SK-N-SH (cell line): ENCODE measurements at regions not wholly inside any gene's neighbourhood (a gene's known extent, or its start where the extent isn't known, plus 50 kb on each side); places are given as distances from the start of the nearest gene placed in this dataset.

Source experiments
- CTCF ChIA-PET: fragments of 300-600, 350-600 bp; formaldehyde crosslinking; extraction: SDS; loops from one replicate; lab custom pipeline; 2021; lab: Yijun Ruan, JAX
- POLR2A ChIA-PET: fragments of 350-600 bp; sonication (Branson Sonifier 250); formaldehyde crosslinking; extraction: SDS; loops from one replicate; lab custom pipeline; 2020; ENCODE audit warnings: antibody characterized with exemption, inconsistent platforms; lab: Yijun Ruan, JAX
- DNase-seq: peaks from one replicate; pipeline ENCODE4 v3.0.0; 2012
- H2AFZ ChIP-seq: fragments of 200-600 bp; sonication (generic); 2 replicates; pipeline ENCODE4 v1.8.1; 2016; ENCODE audit warnings: antibody characterized with exemption, mild to moderate bottlenecking, low read depth
- H3F3A ChIP-seq: fragments of 200-600 bp; sonication (generic); replicated peaks from 2 replicates; pipeline ENCODE3; 2016; ENCODE audit warnings: antibody characterized with exemption, mild to moderate bottlenecking; ENCODE audit not compliant: insufficient read depth
- H3K27ac ChIP-seq, 2 experiments: fragments of 200-500 bp in 1 of 2; fragments of 200-600 bp in 1 of 2; sonication (Bioruptor generic) in 1 of 2; sonication (generic), shearing (Covaris generic) in 1 of 2; 2 replicates each; pipeline versions ENCODE4 v1.5.1 to v1.6.1; 2014 to 2016; ENCODE audit warnings: low read depth in 2 of 2, inconsistent platforms in 1 of 2, low read length in 1 of 2, mild to moderate bottlenecking in 1 of 2, mixed read lengths in 1 of 2
- H3K27me3 ChIP-seq: fragments of 200-600 bp; sonication (generic), shearing (Covaris generic); 2 replicates; pipeline ENCODE4 v1.6.1; 2016; ENCODE audit warnings: mixed run types; ENCODE audit not compliant: insufficient read depth
- H3K36me3 ChIP-seq, 2 experiments: fragments of 200-500 bp in 1 of 2; fragments of 200-600 bp in 1 of 2; sonication (Bioruptor generic) in 1 of 2; sonication (generic) in 1 of 2; replicated peaks in 1 of 2; 2 replicates each; pipeline versions ENCODE3 to v1.5.1; 2014 to 2016; ENCODE audit warnings: low read length in 1 of 2, mild to moderate bottlenecking in 1 of 2; ENCODE audit not compliant: insufficient read depth in 2 of 2, control insufficient read depth in 1 of 2
- H3K4me1 ChIP-seq, 2 experiments: fragments of 200-500 bp in 1 of 2; fragments of 200-600 bp in 1 of 2; sonication (Bioruptor generic) in 1 of 2; sonication (generic), shearing (Covaris generic) in 1 of 2; 2 replicates each; pipeline versions ENCODE4 v1.5.1 to v1.6.1; 2014 to 2016; ENCODE audit warnings: low read depth in 1 of 2, low read length in 1 of 2, mixed run types in 1 of 2; ENCODE audit not compliant: insufficient read depth in 2 of 2, control insufficient read depth in 1 of 2
- H3K4me2 ChIP-seq: fragments of 200-600 bp; sonication (generic), shearing (Covaris generic); 2 replicates; pipeline ENCODE4 v1.6.1; 2017; ENCODE audit warnings: mixed run types
- H3K4me3 ChIP-seq, 2 experiments: fragments of 200-500 bp in 1 of 2; fragments of 200-600 bp in 1 of 2; sonication (Bioruptor generic) in 1 of 2; sonication (generic), shearing (Covaris generic) in 1 of 2; 2 replicates each; pipeline versions ENCODE4 v1.5.1 to v1.8.1; 2014 to 2016; ENCODE audit warnings: low read depth in 2 of 2, inconsistent platforms in 1 of 2, low read length in 1 of 2, mild to moderate bottlenecking in 1 of 2, mixed read lengths in 1 of 2, moderate library complexity in 1 of 2
- H3K79me2 ChIP-seq: fragments of 200-600 bp; sonication (generic); 2 replicates; pipeline ENCODE4 v1.8.1; 2017; ENCODE audit warnings: mild to moderate bottlenecking; ENCODE audit not compliant: insufficient read depth
- H3K9ac ChIP-seq: fragments of 200-600 bp; sonication (generic); 2 replicates; pipeline ENCODE4 v1.6.1; 2017; ENCODE audit warnings: mixed run types
- H3K9me2 ChIP-seq: fragments of 200-600 bp; sonication (generic); 2 replicates; pipeline ENCODE4 v1.6.1; 2017; ENCODE audit warnings: mixed run types
- H3K9me3 ChIP-seq: fragments of 200-600 bp; sonication (generic); 2 replicates; pipeline ENCODE4 v1.6.1; 2017; ENCODE audit warnings: mixed run types, mild to moderate bottlenecking, moderate library complexity
- H4K20me1 ChIP-seq: fragments of 200-600 bp; sonication (generic); 2 replicates; pipeline ENCODE4 v1.6.1; 2017; ENCODE audit warnings: mild to moderate bottlenecking, mixed run types; ENCODE audit not compliant: insufficient read depth
- CHD2 ChIP-seq: fragments of 150-350 bp; IDR thresholded peaks from 2 replicates; pipeline ENCODE4 v1.6.1; 2018; ENCODE audit warnings: low read length; ENCODE audit not compliant: partially characterized antibody
- ELF1 ChIP-seq: IDR thresholded peaks from 2 replicates; pipeline ENCODE4 v1.4.0; 2012
- FOSL2 ChIP-seq: IDR thresholded peaks from 2 replicates; pipeline ENCODE4 v1.4.0; 2012; ENCODE audit warnings: low read depth, mild to moderate bottlenecking, moderate library complexity, borderline replicate concordance
- GATA2 ChIP-seq: sonication (generic); formaldehyde crosslinking; IDR thresholded peaks from 2 replicates; pipeline ENCODE4 v1.5.0; 2020; ENCODE audit warnings: mild to moderate bottlenecking, missing genetic modification reagents
- JUND ChIP-seq: IDR thresholded peaks from 2 replicates; pipeline ENCODE4 v1.4.0; 2012
- MXI1 ChIP-seq: IDR thresholded peaks from 2 replicates; pipeline ENCODE4 v1.6.1; 2012; ENCODE audit warnings: mild to moderate bottlenecking, low read depth, low read length, improper control_type of control experiment
- NFIC ChIP-seq: IDR thresholded peaks from 2 replicates; pipeline ENCODE4 v1.4.0; 2012; ENCODE audit warnings: borderline replicate concordance
- POLR2AphosphoS5 ChIP-seq: IDR thresholded peaks from 2 replicates; pipeline ENCODE4 v1.6.1; 2012; ENCODE audit warnings: low read depth, low read length
- RCOR1 ChIP-seq: fragments of 150-350 bp; IDR thresholded peaks from 2 replicates; pipeline ENCODE4 v1.6.1; 2017; ENCODE audit warnings: antibody characterized with exemption, low read length
- RXRA ChIP-seq: IDR thresholded peaks from 2 replicates; pipeline ENCODE4 v1.4.0; 2012; ENCODE audit warnings: low read depth, mild to moderate bottlenecking, borderline replicate concordance
- SMC3 ChIP-seq: IDR thresholded peaks from 2 replicates; pipeline ENCODE4 v1.6.1; 2012; ENCODE audit warnings: low read depth, low read length, improper control_type of control experiment
- TAF1 ChIP-seq: IDR thresholded peaks from 2 replicates; pipeline ENCODE4 v1.6.1; 2012; ENCODE audit warnings: low read depth, mild to moderate bottlenecking, low read length, moderate library complexity, borderline replicate concordance
- TCF12 ChIP-seq: IDR thresholded peaks from 2 replicates; pipeline ENCODE4 v1.4.0; 2012
- TEAD4 ChIP-seq: IDR thresholded peaks from 2 replicates; pipeline ENCODE4 v1.4.0; 2012; ENCODE audit warnings: mild to moderate bottlenecking, borderline replicate concordance; ENCODE audit not compliant: insufficient read depth
- YY1 ChIP-seq: IDR thresholded peaks from 2 replicates; pipeline ENCODE4 v1.4.0; 2012; ENCODE audit warnings: low read depth, mild to moderate bottlenecking
- WGBS: methylation state at CpG from one replicate; pipeline ENCODE4 v1.1.6; 2017; ENCODE audit warnings: low lambda C conversion rate; 5-methylcytosine and 5-hydroxymethylcytosine counted together
- TF ChIP-seq, protein P1 (sequence below): IDR thresholded peaks from 2 replicates; pipeline ENCODE4 v1.4.0; 2012; ENCODE audit warnings: low read depth, borderline replicate concordance
- TF ChIP-seq, protein P2 (sequence below): fragments of 150-350 bp; IDR thresholded peaks from 2 replicates; pipeline ENCODE4 v1.6.1; 2016; ENCODE audit warnings: mild to moderate bottlenecking, low read depth, low read length
- TF ChIP-seq, protein P3 (sequence below): fragments of 200-600 bp; sonication (generic); IDR thresholded peaks from 2 replicates; pipeline ENCODE4 v1.6.1; 2017; ENCODE audit warnings: antibody characterized with exemption, mild to moderate bottlenecking, moderate library complexity
- TF ChIP-seq, protein P4 (sequence below): fragments of 150-350 bp; IDR thresholded peaks from 2 replicates; pipeline ENCODE4 v1.6.1; 2017; ENCODE audit warnings: antibody characterized with exemption, low read length, low read depth, borderline replicate concordance

DNA sequence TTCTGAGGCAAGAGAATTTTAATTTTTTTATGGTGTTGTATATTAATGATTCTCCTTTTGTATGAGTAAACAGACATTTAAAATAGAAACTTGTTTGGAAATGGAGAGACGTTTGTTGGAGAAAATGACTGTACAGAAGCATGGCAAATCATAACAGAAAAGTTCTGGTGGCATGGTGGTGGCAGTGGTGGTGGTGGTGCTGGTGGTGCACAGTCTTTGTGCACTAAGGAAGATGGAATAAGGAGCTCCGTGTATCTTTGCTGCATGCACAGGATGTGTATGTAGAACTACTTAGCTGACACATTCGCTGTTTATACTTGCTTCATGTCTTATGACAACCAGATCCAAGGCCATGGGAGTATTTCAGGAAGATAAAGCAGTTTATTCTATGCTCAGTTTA, 294.9 kb downstream of the UTRN start:
- no peak for DNase-seq
- POLR2A ChIA-PET, result no interaction called here
- CTCF ChIA-PET, result interaction anchor here (0.6 to 1.4 kb wide), 2 partner anchors 938 to 1054 kb away, joined by 3 to 4 read pairs; no protein-coding TSS in a partner anchor
- Histone ChIP-seq H3K79me2 (no peaks in the 10 kb centered on the region), H3K4me2 (no peak overlapping the region), H4K20me1 (no peaks in the 10 kb centered on the region), H3K27me3 (no peaks in the 10 kb centered on the region), H3K9ac (no peak overlapping the region), H3F3A (peaks cover 9% of the 10 kb centered on the region), H2AFZ (no peak overlapping the region), H3K36me3 (peaks cover 0 to 3% of the 10 kb centered on the region in 2 experiments), H3K9me2 (no peaks in the 10 kb centered on the region), H3K9me3 (no peaks in the 10 kb centered on the region), H3K27ac (no peak overlapping the region), H3K4me3 (no peak overlapping the region), H3K4me1 (peaks cover 0 to 14% of the 10 kb centered on the region in 2 experiments; a peak in 3 of 4 replicates)
- WGBS, result 51% methylated on average over 2 of the region's 3 CpGs
- no peak for TF ChIP-seq RCOR1
- TF ChIP-seq NFIC, result no peak
- TF ChIP-seq TCF12, result no peak
- TF ChIP-seq POLR2AphosphoS5, result no peak
- no peak for TF ChIP-seq CHD2
- no peak for TF ChIP-seq JUND
- TF ChIP-seq ELF1, result no peak
- TF ChIP-seq, protein P1, sequence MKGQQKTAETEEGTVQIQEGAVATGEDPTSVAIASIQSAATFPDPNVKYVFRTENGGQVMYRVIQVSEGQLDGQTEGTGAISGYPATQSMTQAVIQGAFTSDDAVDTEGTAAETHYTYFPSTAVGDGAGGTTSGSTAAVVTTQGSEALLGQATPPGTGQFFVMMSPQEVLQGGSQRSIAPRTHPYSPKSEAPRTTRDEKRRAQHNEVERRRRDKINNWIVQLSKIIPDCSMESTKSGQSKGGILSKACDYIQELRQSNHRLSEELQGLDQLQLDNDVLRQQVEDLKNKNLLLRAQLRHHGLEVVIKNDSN, result no peak
- TF ChIP-seq RXRA, result no peak
- TF ChIP-seq TAF1, result no peak
- no peak for TF ChIP-seq FOSL2
- TF ChIP-seq SMC3, result no peak
- no peak for TF ChIP-seq MXI1
- TF ChIP-seq, protein P2, sequence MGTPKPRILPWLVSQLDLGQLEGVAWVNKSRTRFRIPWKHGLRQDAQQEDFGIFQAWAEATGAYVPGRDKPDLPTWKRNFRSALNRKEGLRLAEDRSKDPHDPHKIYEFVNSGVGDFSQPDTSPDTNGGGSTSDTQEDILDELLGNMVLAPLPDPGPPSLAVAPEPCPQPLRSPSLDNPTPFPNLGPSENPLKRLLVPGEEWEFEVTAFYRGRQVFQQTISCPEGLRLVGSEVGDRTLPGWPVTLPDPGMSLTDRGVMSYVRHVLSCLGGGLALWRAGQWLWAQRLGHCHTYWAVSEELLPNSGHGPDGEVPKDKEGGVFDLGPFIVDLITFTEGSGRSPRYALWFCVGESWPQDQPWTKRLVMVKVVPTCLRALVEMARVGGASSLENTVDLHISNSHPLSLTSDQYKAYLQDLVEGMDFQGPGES, result no peak
- TF ChIP-seq TEAD4, result no peak
- TF ChIP-seq GATA2 (CRISPR knock-in tag), result no peak
- TF ChIP-seq YY1, result no peak
- TF ChIP-seq, protein P3, sequence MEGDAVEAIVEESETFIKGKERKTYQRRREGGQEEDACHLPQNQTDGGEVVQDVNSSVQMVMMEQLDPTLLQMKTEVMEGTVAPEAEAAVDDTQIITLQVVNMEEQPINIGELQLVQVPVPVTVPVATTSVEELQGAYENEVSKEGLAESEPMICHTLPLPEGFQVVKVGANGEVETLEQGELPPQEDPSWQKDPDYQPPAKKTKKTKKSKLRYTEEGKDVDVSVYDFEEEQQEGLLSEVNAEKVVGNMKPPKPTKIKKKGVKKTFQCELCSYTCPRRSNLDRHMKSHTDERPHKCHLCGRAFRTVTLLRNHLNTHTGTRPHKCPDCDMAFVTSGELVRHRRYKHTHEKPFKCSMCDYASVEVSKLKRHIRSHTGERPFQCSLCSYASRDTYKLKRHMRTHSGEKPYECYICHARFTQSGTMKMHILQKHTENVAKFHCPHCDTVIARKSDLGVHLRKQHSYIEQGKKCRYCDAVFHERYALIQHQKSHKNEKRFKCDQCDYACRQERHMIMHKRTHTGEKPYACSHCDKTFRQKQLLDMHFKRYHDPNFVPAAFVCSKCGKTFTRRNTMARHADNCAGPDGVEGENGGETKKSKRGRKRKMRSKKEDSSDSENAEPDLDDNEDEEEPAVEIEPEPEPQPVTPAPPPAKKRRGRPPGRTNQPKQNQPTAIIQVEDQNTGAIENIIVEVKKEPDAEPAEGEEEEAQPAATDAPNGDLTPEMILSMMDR, result no peak
- TF ChIP-seq, protein P4, sequence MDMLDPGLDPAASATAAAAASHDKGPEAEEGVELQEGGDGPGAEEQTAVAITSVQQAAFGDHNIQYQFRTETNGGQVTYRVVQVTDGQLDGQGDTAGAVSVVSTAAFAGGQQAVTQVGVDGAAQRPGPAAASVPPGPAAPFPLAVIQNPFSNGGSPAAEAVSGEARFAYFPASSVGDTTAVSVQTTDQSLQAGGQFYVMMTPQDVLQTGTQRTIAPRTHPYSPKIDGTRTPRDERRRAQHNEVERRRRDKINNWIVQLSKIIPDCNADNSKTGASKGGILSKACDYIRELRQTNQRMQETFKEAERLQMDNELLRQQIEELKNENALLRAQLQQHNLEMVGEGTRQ, result no peak
